H1 (cell line): ENCODE measurements at regions not wholly inside any gene's neighbourhood (a gene's known extent, or its start where the extent isn't known, plus 50 kb on each side); places are given as distances from the start of the nearest gene placed in this dataset.

Experiments used
- CTCF ChIA-PET: fragments of 300-600 bp; sonication (Branson Sonifier 250); formaldehyde crosslinking; loops from one replicate; lab custom pipeline; 2021; ENCODE audit not compliant: partially characterized antibody; lab: Charles Lee
- POLR2A ChIA-PET: fragments of 300-600 bp; sonication (Branson Sonifier 250); formaldehyde crosslinking; loops from one replicate; lab custom pipeline; 2021; ENCODE audit warnings: inconsistent platforms; ENCODE audit not compliant: partially characterized antibody; lab: Charles Lee
- DNase-seq, 2 experiments: peaks; one replicate each; pipeline versions ENCODE4 v3.0.0 to v3.0.0-alpha.2; 2010 to 2022; ENCODE audit warnings: low spot score in 2 of 2, low read depth in 1 of 2, mixed read lengths in 1 of 2
- FAIRE-seq: peaks from 2 replicates; lab custom pipeline; 2011; peaks lifted over from hg19 to GRCh38; lab: Jason Lieb, UNC
- H2AFZ ChIP-seq: 2 replicates; pipeline ENCODE4 v1.8.1; 2012; ENCODE audit warnings: low read length, inconsistent platforms
- H2AK5ac ChIP-seq: 2 replicates; pipeline ENCODE4 v1.6.1; 2013; ENCODE audit warnings: low read depth, low read length
- H2BK120ac ChIP-seq: replicated peaks from 2 replicates; pipeline ENCODE3; 2013; ENCODE audit warnings: low read depth, low read length, inconsistent platforms
- H2BK12ac ChIP-seq: 2 replicates; pipeline ENCODE4 v1.6.1; 2013; ENCODE audit warnings: low read depth, low read length
- H2BK15ac ChIP-seq: 2 replicates; pipeline ENCODE4 v1.6.1; 2013; ENCODE audit warnings: low read length
- H2BK20ac ChIP-seq: 2 replicates; pipeline ENCODE4 v1.6.1; 2013; ENCODE audit warnings: low read length
- H2BK5ac ChIP-seq: 2 replicates; pipeline ENCODE4 v1.6.1; 2013; ENCODE audit warnings: low read depth, low read length
- H3K14ac ChIP-seq: 2 replicates; pipeline ENCODE4 v1.6.1; 2013; ENCODE audit warnings: inconsistent platforms; ENCODE audit not compliant: insufficient read length
- H3K18ac ChIP-seq: 2 replicates; pipeline ENCODE4 v1.6.1; 2013; ENCODE audit warnings: low read length; ENCODE audit errors: extremely low read depth
- H3K23ac ChIP-seq: 2 replicates; pipeline ENCODE4 v1.6.1; 2013; ENCODE audit warnings: inconsistent platforms; ENCODE audit not compliant: insufficient read length
- H3K23me2 ChIP-seq: 2 replicates; pipeline ENCODE4 v1.6.1; 2013; ENCODE audit warnings: low read depth, low read length
- H3K27ac ChIP-seq: 2 replicates; pipeline ENCODE4 v1.6.1; 2011; ENCODE audit warnings: low read depth, low read length, inconsistent platforms
- H3K27me3 ChIP-seq, 4 experiments: replicated peaks in 1 of 4; 1 replicate in 1 of 4; 2 replicates in 3 of 4; pipeline versions ENCODE4 v1.6.1 to v1.8.1; 2011 to 2013; ENCODE audit warnings: low read length in 3 of 4, mild to moderate bottlenecking in 3 of 4, inconsistent platforms in 2 of 4, mixed read lengths in 2 of 4, moderate library complexity in 1 of 4; ENCODE audit not compliant: control insufficient read depth in 3 of 4, insufficient read depth in 3 of 4; ENCODE audit errors: extremely low read depth in 1 of 4
- H3K36me3 ChIP-seq, 4 experiments: 2 replicates each; pipeline versions ENCODE4 v1.6.1 to v1.8.1; 2011 to 2013; ENCODE audit warnings: mild to moderate bottlenecking in 4 of 4, low read length in 3 of 4, moderate library complexity in 2 of 4, control low read depth in 1 of 4, inconsistent platforms in 1 of 4; ENCODE audit not compliant: insufficient read depth in 4 of 4, control insufficient read depth in 2 of 4
- H3K4ac ChIP-seq: replicated peaks from 2 replicates; pipeline ENCODE3; 2013; ENCODE audit warnings: low read length, low read depth, mixed read lengths, inconsistent platforms; ENCODE audit not compliant: insufficient read length
- H3K4me1 ChIP-seq, 4 experiments: replicated peaks in 1 of 4; 1 replicate in 1 of 4; 2 replicates in 3 of 4; pipeline versions ENCODE4 v1.6.1 to v1.8.1; 2011 to 2013; ENCODE audit warnings: low read length in 3 of 4, inconsistent platforms in 2 of 4, mixed read lengths in 1 of 4; ENCODE audit not compliant: insufficient read depth in 4 of 4, control insufficient read depth in 3 of 4
- H3K4me2 ChIP-seq, 2 experiments: 2 replicates each; pipeline versions ENCODE4 v1.6.1 to v1.8.1; 2011 to 2013; ENCODE audit warnings: low read depth in 2 of 2, low read length in 2 of 2, control low read depth in 1 of 2, inconsistent platforms in 1 of 2, mild to moderate bottlenecking in 1 of 2; ENCODE audit not compliant: insufficient read depth in 1 of 2
- H3K4me3 ChIP-seq, 4 experiments: fragments of 200-600, 300-600 bp in 1 of 4; sonication (generic), shearing (Covaris generic), sonication (Bioruptor Twin) in 1 of 4; 2 replicates each; pipeline versions ENCODE4 v1.5.1 to v1.8.1; 2011 to 2016; ENCODE audit warnings: low read length in 4 of 4, low read depth in 3 of 4, control low read depth in 2 of 4, inconsistent platforms in 2 of 4, mild to moderate bottlenecking in 2 of 4, mixed read lengths in 1 of 4, moderate library complexity in 1 of 4; ENCODE audit not compliant: insufficient read depth in 2 of 4; ENCODE audit errors: extremely low read depth in 1 of 4
- H3K56ac ChIP-seq: replicated peaks from 2 replicates; pipeline ENCODE3; 2013; ENCODE audit warnings: low read depth, mild to moderate bottlenecking, mixed read lengths, low read length, inconsistent platforms; ENCODE audit not compliant: insufficient read length
- H3K79me1 ChIP-seq: 2 replicates; pipeline ENCODE4 v1.6.1; 2013; ENCODE audit warnings: low read depth, low read length, control low read depth
- H3K79me2 ChIP-seq, 2 experiments: 2 replicates each; pipeline versions ENCODE4 v1.6.1 to v1.8.1; 2012 to 2013; ENCODE audit warnings: low read length in 2 of 2, mild to moderate bottlenecking in 2 of 2, inconsistent platforms in 1 of 2; ENCODE audit not compliant: insufficient read depth in 2 of 2, control insufficient read depth in 1 of 2
- H3K9ac ChIP-seq, 4 experiments: replicated peaks in 1 of 4; 1 replicate in 1 of 4; 2 replicates in 3 of 4; pipeline versions ENCODE4 v1.6.1 to v1.8.1; 2011 to 2013; ENCODE audit warnings: low read depth in 3 of 4, low read length in 3 of 4, control low read depth in 2 of 4, mild to moderate bottlenecking in 2 of 4, moderate library complexity in 2 of 4, inconsistent platforms in 1 of 4; ENCODE audit errors: extremely low read depth in 1 of 4
- H3K9me3 ChIP-seq, 2 experiments: 2 replicates each; pipeline versions ENCODE4 v1.6.1 to v1.8.1; 2012 to 2013; ENCODE audit warnings: mild to moderate bottlenecking in 2 of 2, moderate library complexity in 2 of 2, control low read depth in 1 of 2, inconsistent platforms in 1 of 2, low read depth in 1 of 2, low read length in 1 of 2, mixed read lengths in 1 of 2; ENCODE audit not compliant: insufficient read depth in 2 of 2
- H4K20me1 ChIP-seq, 2 experiments: replicated peaks in 1 of 2; 2 replicates each; pipeline versions ENCODE3 to v1.8.1; 2011 to 2013; ENCODE audit warnings: inconsistent platforms in 2 of 2, low read length in 2 of 2, mild to moderate bottlenecking in 1 of 2; ENCODE audit not compliant: insufficient read depth in 2 of 2, control insufficient read depth in 1 of 2
- H4K5ac ChIP-seq: 2 replicates; pipeline ENCODE4 v1.6.1; 2013; ENCODE audit warnings: low read length, low read depth, mixed read lengths, inconsistent platforms; ENCODE audit not compliant: insufficient read length
- H4K8ac ChIP-seq: 2 replicates; pipeline ENCODE4 v1.8.0; 2013; ENCODE audit warnings: mild to moderate bottlenecking, moderate library complexity, low read length, inconsistent platforms; ENCODE audit not compliant: insufficient read depth; ENCODE audit errors: extremely low read depth
- H4K91ac ChIP-seq: replicated peaks from 2 replicates; pipeline ENCODE3; 2013; ENCODE audit warnings: low read length, mixed read lengths, inconsistent platforms; ENCODE audit not compliant: insufficient read length
- CBX5 ChIP-seq: fragments of 300-800, 300-1000 bp; sonication (generic); IDR thresholded peaks from 2 replicates; pipeline ENCODE4 v1.7.1; 2016; ENCODE audit warnings: antibody characterized with exemption, low read length, low read depth
- CEBPB ChIP-seq: IDR thresholded peaks from 2 replicates; pipeline ENCODE4 v1.6.1; 2012; ENCODE audit warnings: low read depth, low read length
- SUZ12 ChIP-seq: fragments of 200-600 bp; sonication (generic); IDR thresholded peaks from 2 replicates; pipeline ENCODE4 v1.6.1; 2012; ENCODE audit warnings: mild to moderate bottlenecking, inconsistent platforms, low read length, moderate library complexity, mixed read lengths
- WGBS, 2 experiments: shearing (Covaris generic) in 1 of 2; methylation state at CpG; one replicate each; pipeline versions ENCODE4 v1.1.6 to v1.1.7; 2013 to 2015; ENCODE audit warnings: low lambda C conversion rate in 2 of 2, mixed read lengths in 2 of 2, inconsistent platforms in 1 of 2, low coverage in 1 of 2, missing lambda C conversion rate in 1 of 2; ENCODE audit not compliant: insufficient replicate concordance in 2 of 2, insufficient coverage in 1 of 2, insufficient read length in 1 of 2; ENCODE audit errors: extremely low coverage in 1 of 2, missing lambda C conversion rate in 1 of 2; 5-methylcytosine and 5-hydroxymethylcytosine counted together

DNA sequence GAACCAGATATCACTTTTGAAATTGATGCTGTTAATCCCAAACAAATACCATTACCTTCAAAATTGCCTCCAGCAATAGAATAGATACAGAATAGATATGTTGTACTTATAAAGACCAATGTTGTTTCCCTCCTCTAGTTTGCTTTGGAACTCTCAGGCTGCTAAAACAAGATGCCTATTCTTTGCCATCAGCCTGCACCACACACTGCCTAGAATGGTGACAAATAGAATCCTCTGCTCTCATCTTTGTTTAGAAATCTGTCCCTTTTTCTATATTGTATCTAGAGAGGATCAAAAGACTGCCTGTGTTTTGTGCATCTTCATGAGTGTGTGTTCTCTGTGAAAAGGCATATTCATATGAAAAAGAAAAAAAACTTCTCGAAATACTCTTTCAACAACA lies 349.2 kb upstream of the CCDC54 start:
- Histone ChIP-seq H3K56ac (no peak overlapping the region), H4K91ac (no peak overlapping the region), H3K23me2 (no peaks in the 10 kb centered on the region; the same call in 1 of the 2 replicates), H3K27me3 (peaks cover 0 to 1% (median 0%) of the 10 kb centered on the region in 4 experiments; a peak in 1 of 7 replicates)
- DNase-seq = no peak
- no peak for TF ChIP-seq CEBPB
- TF ChIP-seq CBX5 = no peak
- TF ChIP-seq SUZ12 = no peak
- TF ChIP-seq, all 59 proteins: peak for 0
- Histone ChIP-seq H3K9ac (no peak overlapping the region), H3K4me1 (no peaks in the 10 kb centered on the region), H3K79me2 (no peaks in the 10 kb centered on the region), H3K79me1 (no peaks in the 10 kb centered on the region), H3K4me3 (no peak overlapping the region), H3K23ac (no peak overlapping the region), H3K18ac (no peak overlapping the region), H2AK5ac (no peak overlapping the region), H3K4ac (no peak overlapping the region), H3K27ac (no peak overlapping the region), H3K4me2 (no peak overlapping the region), H3K36me3 (no peaks in the 10 kb centered on the region), H3K14ac (no peak overlapping the region), H2BK20ac (no peak overlapping the region), H4K5ac (no peak overlapping the region), H2BK120ac (no peak overlapping the region), H2BK12ac (no peak overlapping the region), H4K20me1 (no peaks in the 10 kb centered on the region), H2AFZ (no peak overlapping the region), H4K8ac (no peak overlapping the region), H2BK5ac (no peak overlapping the region), H2BK15ac (no peak overlapping the region), H3K9me3 (no peaks in the 10 kb centered on the region)
- FAIRE-seq = no peak
- ChIA-PET POLR2A (no interaction called here), CTCF (interaction anchor here (1.6 kb wide), 1 partner anchor 19 kb away, joined by 3 read pairs; no protein-coding TSS in a partner anchor)
- WGBS, 2 experiments = 60% methylated on average over 1 of the region's 1 CpG; no CpG with 5 or more reads in 1 of the 2 experiments
